GM23248 (cell line): ENCODE measurements at regions not wholly inside any gene's neighbourhood (a gene's known extent, or its start where the extent isn't known, plus 50 kb on each side); places are given as distances from the start of the nearest gene placed in this dataset.

Experiments used
- DNase-seq: peaks from one replicate; pipeline ENCODE4 v3.0.0-alpha.2; 2015
- H2AFZ ChIP-seq: fragments of 200-600 bp; sonication (generic); 2 replicates; pipeline ENCODE4 v1.6.1; 2016; ENCODE audit warnings: antibody characterized with exemption
- H3F3A ChIP-seq: fragments of 200-600 bp; sonication (generic); 2 replicates; pipeline ENCODE4 v1.6.1; 2016; ENCODE audit warnings: mild to moderate bottlenecking, antibody characterized with exemption, mixed run types; ENCODE audit not compliant: insufficient read depth
- H3K27ac ChIP-seq: fragments of 200-600 bp; sonication (generic); 2 replicates; pipeline ENCODE4 v1.5.1; 2016; ENCODE audit warnings: mild to moderate bottlenecking
- H3K27me3 ChIP-seq: fragments of 200-600 bp; sonication (generic); replicated peaks from 2 replicates; pipeline ENCODE4 v1.6.1; 2016; ENCODE audit warnings: mild to moderate bottlenecking; ENCODE audit not compliant: insufficient read depth
- H3K36me3 ChIP-seq: fragments of 200-600 bp; sonication (generic); 2 replicates; pipeline ENCODE4 v1.6.1; 2016; ENCODE audit warnings: low read depth, mild to moderate bottlenecking
- H3K4me1 ChIP-seq: fragments of 200-600 bp; sonication (generic); 2 replicates; pipeline ENCODE4 v1.6.1; 2016; ENCODE audit warnings: mild to moderate bottlenecking; ENCODE audit not compliant: insufficient read depth
- H3K4me2 ChIP-seq: fragments of 200-600 bp; sonication (generic); one replicate; pipeline ENCODE4 v1.6.1; 2016; ENCODE audit warnings: mild to moderate bottlenecking; ENCODE audit not compliant: unreplicated experiment
- H3K4me3 ChIP-seq: fragments of 200-600 bp; sonication (generic); 2 replicates; pipeline ENCODE4 v1.5.1; 2016; ENCODE audit warnings: mild to moderate bottlenecking
- H3K79me2 ChIP-seq: fragments of 200-600 bp; sonication (generic); 2 replicates; pipeline ENCODE4 v1.6.1; 2016; ENCODE audit warnings: mild to moderate bottlenecking; ENCODE audit not compliant: insufficient read depth
- H3K9ac ChIP-seq: fragments of 200-600 bp; sonication (generic); 2 replicates; pipeline ENCODE4 v1.6.1; 2016; ENCODE audit warnings: mild to moderate bottlenecking
- H3K9me2 ChIP-seq: fragments of 200-600 bp; sonication (generic); 2 replicates; pipeline ENCODE4 v1.6.1; 2016; ENCODE audit warnings: mixed run types, mild to moderate bottlenecking, moderate library complexity; ENCODE audit not compliant: insufficient read depth
- H3K9me3 ChIP-seq: fragments of 200-600 bp; sonication (generic); one replicate; pipeline ENCODE4 v1.6.1; 2017; ENCODE audit warnings: low read depth
- H4K20me1 ChIP-seq: fragments of 200-600 bp; sonication (generic); 2 replicates; pipeline ENCODE4 v1.6.0; 2016; ENCODE audit not compliant: insufficient read depth
- EZH2 ChIP-seq: fragments of 200-600 bp; sonication (generic); IDR thresholded peaks from 2 replicates; pipeline ENCODE4 v1.6.1; 2018; ENCODE audit warnings: antibody characterized with exemption, mild to moderate bottlenecking; ENCODE audit not compliant: insufficient read depth, poor library complexity, severe bottlenecking
- EZH2phosphoT487 ChIP-seq: fragments of 200-600 bp; sonication (generic); IDR thresholded peaks from 2 replicates; pipeline ENCODE4 v1.6.1; 2018; ENCODE audit warnings: antibody characterized with exemption, moderate library complexity, mild to moderate bottlenecking, low read depth; ENCODE audit not compliant: insufficient read depth
- WGBS, 2 experiments: methylation state at CpG; one replicate each; pipeline ENCODE4 v1.1.6; 2015 to 2017; ENCODE audit warnings: low lambda C conversion rate in 2 of 2, low coverage in 1 of 2; ENCODE audit errors: missing lambda C conversion rate in 2 of 2; 5-methylcytosine and 5-hydroxymethylcytosine counted together
- in situ Hi-C: fragments of 300-500 bp; cut with MboI; formaldehyde crosslinking; loops from 2 replicates; pipeline ENCODE4 v1.15.0; 2020

- no peaks in the 10 kb centered on the region for H3K79me2 ChIP-seq
- H3K4me3 ChIP-seq = no peak overlapping the region
- H3K27me3 ChIP-seq = no peaks in the 10 kb centered on the region
- H3K9ac ChIP-seq = no peak overlapping the region
- TF ChIP-seq EZH2phosphoT487 (no peak), EZH2 (no peak)
- H4K20me1 ChIP-seq = no peaks in the 10 kb centered on the region
- DNase-seq = no peak
- H3K27ac ChIP-seq = no peak overlapping the region
- no peaks in the 10 kb centered on the region for H3K9me2 ChIP-seq
- H3K9me3 ChIP-seq = no peaks in the 10 kb centered on the region
- H2AFZ ChIP-seq = no peak overlapping the region
- H3K4me2 ChIP-seq = no peak overlapping the region
- H3K4me1 ChIP-seq = peaks cover 7% of the 10 kb centered on the region
- H3K36me3 ChIP-seq = no peaks in the 10 kb centered on the region
- in situ Hi-C loops = loop anchor here (10.0 kb wide), 1 partner anchor 483 kb away; no protein-coding TSS in a partner anchor
- WGBS, 2 experiments = 93 to 95% methylated on average over 10 to 11 of the region's 11 CpGs
- peaks cover 4% of the 10 kb centered on the region; the same call in 1 of the 2 replicates for H3F3A ChIP-seq
Measured at GRCh38 chr4:156481845-156482244, 489.8 kb downstream of the PDGFC start.

DNA sequence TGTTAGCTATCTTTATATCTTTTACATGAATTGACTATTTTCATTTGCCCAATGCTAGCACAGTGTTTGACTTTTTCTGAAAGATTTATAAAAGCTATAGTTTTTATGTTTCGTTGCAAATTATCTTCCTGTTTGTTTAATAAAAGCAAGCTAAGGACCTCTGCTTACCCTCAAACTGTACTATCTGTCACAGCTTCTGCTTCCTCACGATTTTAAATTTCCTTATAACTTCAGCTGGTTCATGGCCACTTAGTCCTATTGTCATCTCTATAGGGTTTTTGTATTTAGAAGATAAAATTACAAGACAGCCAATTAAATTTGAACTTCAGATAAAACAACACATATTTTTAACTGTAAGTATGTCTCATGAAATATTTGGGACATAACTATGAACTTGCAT is 494.0 kb downstream of the PDGFC start:
- Histone ChIP-seq H3K9me2 (no peaks in the 10 kb centered on the region), H3K4me1 (peaks cover 35% of the 10 kb centered on the region), H4K20me1 (no peaks in the 10 kb centered on the region), H3K9ac (no peak overlapping the region), H3K9me3 (no peaks in the 10 kb centered on the region), H3F3A (peaks cover 16% of the 10 kb centered on the region), H2AFZ (no peak overlapping the region), H3K27ac (no peak overlapping the region), H3K36me3 (no peaks in the 10 kb centered on the region), H3K27me3 (no peaks in the 10 kb centered on the region), H3K4me2 (no peak overlapping the region), H3K79me2 (no peaks in the 10 kb centered on the region), H3K4me3 (no peak overlapping the region)
- TF ChIP-seq EZH2phosphoT487 (no peak), EZH2 (no peak)
- 97 to 99% methylated on average over 2 of the region's 2 CpGs for WGBS, 2 experiments
- no peak for DNase-seq
- in situ Hi-C loops = no loop called here

DNA sequence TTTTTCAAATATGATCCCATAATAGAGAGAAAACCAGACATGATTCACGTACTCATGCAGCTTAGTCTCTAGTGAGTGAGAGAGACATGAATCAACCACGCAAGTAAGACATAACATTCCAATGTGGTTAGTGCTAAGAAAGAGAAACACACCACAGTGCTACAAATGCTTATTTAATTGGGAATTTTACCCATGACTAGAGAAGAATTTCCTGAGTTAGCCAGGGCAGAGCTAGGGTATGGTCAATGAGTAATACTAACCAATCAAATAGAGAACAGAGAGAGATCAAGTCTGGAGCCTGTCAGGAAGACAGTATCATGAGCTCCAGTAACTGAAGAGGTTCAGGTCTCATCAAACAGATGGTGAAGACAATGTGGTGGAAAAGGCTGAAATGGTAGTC is 495.2 kb downstream of the PDGFC start:
- Histone ChIP-seq H3K9ac (no peak overlapping the region), H3K4me2 (peak overlapping the region; percentile 38), H3K9me2 (no peaks in the 10 kb centered on the region), H4K20me1 (no peaks in the 10 kb centered on the region), H3K79me2 (no peaks in the 10 kb centered on the region), H3F3A (peaks cover 16% of the 10 kb centered on the region), H3K27me3 (no peaks in the 10 kb centered on the region), H3K9me3 (no peaks in the 10 kb centered on the region), H2AFZ (no peak overlapping the region), H3K27ac (peak overlapping the region; percentile 69), H3K36me3 (no peaks in the 10 kb centered on the region), H3K4me1 (peaks cover 35% of the 10 kb centered on the region), H3K4me3 (peak overlapping the region; percentile 8; the same call in 1 of the 2 replicates)
- in situ Hi-C loops = no loop called here
- peak; percentile 97 for DNase-seq
- TF ChIP-seq EZH2phosphoT487 (peak; percentile 82), EZH2 (no peak)
- 0 to 2% methylated on average over 2 of the region's 2 CpGs for WGBS, 2 experiments

DNA sequence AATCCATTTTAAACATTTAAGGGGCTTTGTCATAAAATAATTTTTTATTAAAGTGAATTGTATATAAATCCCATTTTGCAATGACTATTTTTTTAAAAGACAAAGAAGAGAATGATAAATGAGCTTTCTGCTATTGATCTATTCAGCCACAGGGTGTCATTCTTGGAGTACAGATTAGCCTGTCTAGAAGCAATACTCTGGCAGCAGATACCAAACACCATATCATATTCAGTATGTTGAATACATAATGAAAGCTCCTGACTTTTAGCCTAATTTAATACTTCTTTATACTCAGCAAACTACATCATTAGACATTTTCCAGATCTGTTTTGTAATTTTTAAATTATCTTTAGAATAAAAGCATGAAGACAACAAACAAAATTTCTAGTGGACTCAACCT is 496.3 kb downstream of the PDGFC start:
- Histone ChIP-seq H3K9me3 (no peaks in the 10 kb centered on the region), H3K27ac (peak overlapping the region; percentile 69), H4K20me1 (no peaks in the 10 kb centered on the region), H2AFZ (no peak overlapping the region), H3K9ac (no peak overlapping the region), H3F3A (peaks cover 16% of the 10 kb centered on the region), H3K79me2 (no peaks in the 10 kb centered on the region), H3K27me3 (no peaks in the 10 kb centered on the region), H3K9me2 (no peaks in the 10 kb centered on the region), H3K4me1 (peaks cover 30% of the 10 kb centered on the region), H3K36me3 (no peaks in the 10 kb centered on the region), H3K4me3 (no peak overlapping the region), H3K4me2 (peak overlapping the region; percentile 38)
- in situ Hi-C loops = no loop called here
- peak; percentile 78 for DNase-seq
- no peak for TF ChIP-seq EZH2phosphoT487
- no peak for TF ChIP-seq EZH2

DNA sequence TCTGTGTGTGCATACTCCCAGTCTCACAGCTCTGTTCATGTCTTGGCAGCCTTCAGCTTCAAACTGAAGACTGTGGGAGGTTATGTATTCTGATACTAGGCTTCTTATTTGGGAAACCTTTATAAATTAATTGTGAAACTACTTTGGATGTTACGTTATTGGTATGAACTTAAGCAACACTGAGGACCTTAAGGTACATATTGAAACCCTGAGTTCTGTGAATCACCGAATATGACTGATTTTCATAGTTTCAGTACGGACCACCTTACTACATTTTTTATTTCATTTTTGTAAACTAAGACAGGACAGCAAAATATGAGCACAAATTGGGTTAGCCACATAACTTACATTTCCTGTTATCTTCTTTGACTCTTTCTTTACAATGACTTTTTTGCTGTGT is 498.4 kb downstream of the PDGFC start:
- peak overlapping the region; percentile 60 for H2AFZ ChIP-seq
- DNase-seq = no peak
- H3K79me2 ChIP-seq = no peaks in the 10 kb centered on the region
- H3K9me2 ChIP-seq = no peaks in the 10 kb centered on the region
- H3K27me3 ChIP-seq = no peaks in the 10 kb centered on the region
- in situ Hi-C loops = loop anchor here (25.0 kb wide), 1 partner anchor 1489 kb away; no protein-coding TSS in a partner anchor
- no peaks in the 10 kb centered on the region for H4K20me1 ChIP-seq
- WGBS, 2 experiments = 88 to 89% methylated on average over 3 of the region's 3 CpGs
- no peak for TF ChIP-seq EZH2
- TF ChIP-seq EZH2phosphoT487 = no peak
- H3K4me1 ChIP-seq = peaks cover 30% of the 10 kb centered on the region
- peaks cover 16% of the 10 kb centered on the region for H3F3A ChIP-seq
- H3K9ac ChIP-seq = no peak overlapping the region
- no peaks in the 10 kb centered on the region for H3K9me3 ChIP-seq
- no peak overlapping the region for H3K27ac ChIP-seq
- H3K4me2 ChIP-seq = no peak overlapping the region
- no peak overlapping the region for H3K4me3 ChIP-seq
- H3K36me3 ChIP-seq = no peaks in the 10 kb centered on the region
